ENCODE measurements at regions not wholly inside any gene's neighbourhood (a gene's known extent, or its start where the extent isn't known, plus 50 kb on each side); places are given as distances from the start of the nearest gene placed in this dataset.

GRCh38 chr12:89185181-89185580, 167.1 kb downstream of the DUSP6 start:
- no peak for DNase-seq (ENCODE audit: low read depth)

GRCh38 chr12:89183985-89184435, 168.3 kb downstream of the DUSP6 start:
- no peak for DNase-seq (ENCODE audit: low read depth)

DNA sequence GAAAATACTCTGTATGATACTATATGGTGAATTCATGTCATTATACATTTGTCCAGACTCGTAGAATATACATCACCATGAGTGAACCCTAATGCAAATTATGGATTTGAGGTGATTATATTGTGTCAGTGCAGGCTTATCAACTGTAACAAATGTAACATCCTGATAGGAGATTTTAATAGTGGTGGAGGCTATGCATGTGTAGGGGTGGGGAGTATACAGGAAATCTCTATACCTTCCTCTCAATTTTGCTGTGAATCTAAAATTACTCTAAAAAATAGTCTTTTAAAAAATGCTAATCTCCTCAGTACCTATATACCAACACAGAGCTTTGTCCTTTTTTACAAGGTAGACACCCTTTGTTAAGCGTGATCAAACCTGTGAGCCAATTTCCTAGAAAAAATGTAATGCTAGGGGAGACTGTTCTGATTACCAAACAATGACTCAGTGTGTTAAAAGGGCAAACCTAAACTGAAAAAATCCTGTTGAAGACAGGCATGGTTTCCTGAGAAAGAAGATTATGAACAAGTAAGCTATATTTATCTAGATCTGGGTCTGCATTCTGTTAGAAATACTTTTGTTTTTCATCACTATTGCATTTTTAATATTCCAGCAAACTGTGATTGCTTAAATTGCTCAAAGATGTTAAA, 170.9 kb downstream of the DUSP6 start:
- no peak for DNase-seq (ENCODE audit: low read depth)

- DNase-seq (ENCODE audit: low read depth), result no peak
Measured at GRCh38 chr12:89180496-89180895, 171.8 kb downstream of the DUSP6 start.

GRCh38 chr12:89179983-89180382, 172.3 kb downstream of the DUSP6 start:
- no peak for DNase-seq (ENCODE audit: low read depth)

- DNase-seq (ENCODE audit: low read depth), result no peak
Measured at GRCh38 chr12:89179245-89179644, 173.1 kb downstream of the DUSP6 start.

- DNase-seq (ENCODE audit: low read depth), result no peak
Measured at GRCh38 chr12:89177802-89178395, 174.4 kb downstream of the DUSP6 start.

GRCh38 chr12:89176676-89177075, 175.6 kb downstream of the DUSP6 start:
- no peak for DNase-seq (ENCODE audit: low read depth)

DNA sequence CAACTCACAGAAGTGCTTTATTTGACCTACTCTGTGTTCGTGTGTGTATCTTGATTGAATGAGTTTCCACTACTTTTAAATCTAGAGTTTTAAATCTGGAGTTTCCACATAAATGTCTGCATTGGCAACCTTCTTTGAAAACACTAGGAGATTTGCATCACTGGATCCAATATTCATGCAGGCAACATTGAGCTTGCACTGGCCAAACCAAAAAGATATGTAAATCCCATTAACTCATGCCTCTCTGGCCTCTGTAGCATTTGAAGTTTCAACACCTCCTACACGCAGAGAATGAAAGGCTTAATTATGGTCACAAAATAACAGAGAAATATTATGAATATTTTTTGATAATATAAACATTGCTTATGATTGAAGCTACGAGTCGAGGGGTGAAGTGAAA, 178.6 kb downstream of the DUSP6 start:
- no peak for DNase-seq (ENCODE audit: low read depth)

GRCh38 chr12:89173096-89173495, 179.2 kb downstream of the DUSP6 start:
- DNase-seq (ENCODE audit: low read depth), result no peak

GRCh38 chr12:89172224-89172623, 180.1 kb downstream of the DUSP6 start:
- DNase-seq (ENCODE audit: low read depth), result no peak

DNA sequence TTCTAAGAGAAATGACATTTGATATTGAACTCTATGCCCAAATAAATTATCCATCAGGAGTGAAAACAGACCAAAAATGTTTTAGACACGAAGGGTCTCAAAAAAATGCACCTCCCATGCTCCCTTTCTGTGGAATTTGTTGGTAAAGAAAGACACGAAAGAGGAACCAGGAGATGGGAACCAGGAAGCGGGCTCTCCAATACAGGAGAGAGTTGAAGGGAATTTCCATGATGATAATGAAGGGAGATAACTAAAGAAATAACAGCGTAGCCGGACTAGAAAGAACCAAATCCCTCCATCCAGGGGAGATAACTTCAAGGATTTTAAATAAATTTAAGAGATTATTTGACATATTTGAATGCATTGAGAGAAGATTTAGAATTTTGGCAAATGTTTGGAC, 183.0 kb downstream of the DUSP6 start:
- no peak for DNase-seq (ENCODE audit: low read depth)

DNA sequence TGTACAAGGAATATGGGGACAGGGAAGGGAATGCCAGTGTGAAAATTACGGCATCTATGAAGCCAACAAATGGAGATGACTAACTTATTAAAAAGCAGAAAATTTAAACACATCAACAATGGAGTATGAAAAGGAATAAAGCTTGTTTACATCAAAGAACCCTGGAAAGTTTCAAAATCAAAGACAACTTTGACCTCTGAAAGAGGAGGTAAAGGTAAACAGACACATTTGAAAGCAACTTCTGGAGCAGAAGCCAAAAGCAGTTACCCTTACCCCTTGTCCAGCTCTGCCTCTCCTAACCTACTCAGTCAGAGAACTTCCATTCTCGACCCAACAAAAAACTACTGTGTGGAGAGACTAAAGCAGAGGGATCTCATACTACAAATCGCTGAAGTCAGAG, 184.3 kb downstream of the DUSP6 start:
- DNase-seq (ENCODE audit: low read depth), result no peak

- no peak for DNase-seq (ENCODE audit: low read depth)
Measured at GRCh38 chr12:89166525-89166934, 185.8 kb downstream of the DUSP6 start.

GRCh38 chr12:89166121-89166520, 186.2 kb downstream of the DUSP6 start:
- no peak for DNase-seq (ENCODE audit: low read depth)

- DNase-seq (ENCODE audit: low read depth), result no peak
Measured at GRCh38 chr12:89165703-89166102, 186.6 kb downstream of the DUSP6 start.

- DNase-seq (ENCODE audit: low read depth), result no peak
Measured at GRCh38 chr12:89163918-89164317, 188.4 kb downstream of the DUSP6 start.

DNA sequence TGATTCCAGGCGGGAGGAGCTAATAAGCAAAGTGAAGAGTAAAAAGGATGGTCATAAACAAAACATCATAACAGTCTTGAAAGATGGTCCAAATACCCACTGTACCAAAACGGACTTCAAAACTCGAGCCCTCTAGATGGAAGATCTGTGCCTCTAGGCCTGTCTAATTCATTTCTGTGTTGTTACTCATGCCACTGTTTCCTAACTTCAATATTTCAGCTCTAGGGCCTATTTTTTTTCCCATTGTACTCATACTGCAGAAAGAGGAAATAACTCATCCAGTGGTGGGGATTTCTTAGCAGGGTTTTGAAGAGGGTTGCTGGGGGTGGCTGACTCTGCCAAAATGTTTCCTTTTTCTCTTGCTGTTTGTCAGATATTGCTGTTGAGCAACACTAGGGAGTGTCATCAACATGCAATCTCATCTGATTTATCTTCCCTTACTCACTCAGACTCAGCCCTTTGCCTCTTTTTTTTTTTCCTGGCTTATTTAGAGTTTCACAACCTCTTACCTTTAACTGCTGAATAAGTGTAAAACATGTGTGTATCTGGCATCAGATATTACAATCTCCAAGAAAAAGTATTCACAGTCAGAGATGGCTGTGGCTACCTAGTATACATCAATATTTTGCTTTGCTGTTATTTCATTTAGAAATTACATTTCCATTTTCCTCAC, 189.6 kb downstream of the DUSP6 start:
- DNase-seq (ENCODE audit: low read depth), result no peak

- DNase-seq (ENCODE audit: low read depth), result no peak
Measured at GRCh38 chr12:89161557-89161956, 190.7 kb downstream of the DUSP6 start.

DNA sequence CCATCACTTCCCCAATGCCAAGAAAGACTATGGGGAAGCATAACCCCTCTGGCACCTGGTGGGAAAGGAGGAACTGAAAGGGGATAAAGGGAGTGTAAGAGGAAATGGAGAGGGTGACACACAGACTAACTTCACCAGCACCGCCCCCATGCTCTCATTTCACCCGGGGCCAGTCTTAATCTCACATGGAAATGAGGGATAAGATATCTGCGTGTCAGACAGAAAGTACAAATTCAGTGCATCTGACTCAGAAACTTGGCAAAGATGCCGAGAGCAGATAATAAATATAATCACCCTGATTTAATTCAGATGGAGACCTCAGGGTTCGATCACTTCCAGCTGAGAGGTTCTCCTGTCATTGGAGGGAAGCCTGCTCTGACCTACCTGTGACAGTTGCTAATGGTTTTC, 191.6 kb downstream of the DUSP6 start:
- no peak for DNase-seq (ENCODE audit: low read depth)

DNA sequence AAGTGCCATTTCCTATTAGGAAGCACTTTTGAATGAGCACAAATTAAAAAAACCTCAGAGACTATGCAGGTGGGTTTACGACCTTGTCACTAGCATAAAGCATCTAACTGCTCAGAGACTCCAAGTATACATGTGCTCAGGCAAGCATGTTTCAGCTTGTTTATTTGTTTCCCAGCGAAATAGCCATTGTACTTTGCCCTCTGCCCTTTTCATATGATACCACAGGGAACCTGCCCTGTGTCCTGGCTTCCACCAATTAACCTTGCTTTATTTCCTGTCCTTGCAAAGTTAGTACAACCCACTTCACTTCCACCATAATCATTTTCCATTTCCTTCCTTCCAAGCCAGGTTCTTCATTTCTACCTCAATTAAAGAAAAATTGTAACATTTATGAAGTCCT, 194.9 kb downstream of the DUSP6 start:
- no peak for DNase-seq (ENCODE audit: low read depth)

GRCh38 chr12:89156862-89157262, 195.4 kb downstream of the DUSP6 start:
- no peak for DNase-seq (ENCODE audit: low read depth)

GRCh38 chr12:89156340-89156739, 196.0 kb downstream of the DUSP6 start:
- DNase-seq (ENCODE audit: low read depth), result no peak

DNA sequence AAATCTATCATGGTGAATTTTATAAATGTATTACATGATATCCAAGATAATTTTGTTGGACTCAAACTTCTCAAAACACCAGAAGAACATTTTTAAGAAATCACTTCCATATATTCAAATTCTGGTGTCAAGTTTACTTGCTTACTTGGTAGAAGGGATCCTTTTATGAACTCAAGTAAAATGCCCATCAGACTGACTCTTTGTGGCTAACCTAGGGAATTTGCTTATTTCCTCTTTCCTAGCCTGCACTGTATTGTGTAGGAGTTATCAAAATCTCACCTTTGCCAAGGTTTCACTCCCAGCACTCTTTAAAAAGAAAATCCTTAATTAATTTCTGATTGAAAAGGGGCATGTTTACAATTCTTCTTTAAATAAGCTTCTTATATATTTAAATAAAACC, 196.5 kb downstream of the DUSP6 start:
- DNase-seq (ENCODE audit: low read depth), result no peak
